NB4 (cell line): ENCODE measurements at regions not wholly inside any gene's neighbourhood (a gene's known extent, or its start where the extent isn't known, plus 50 kb on each side); places are given as distances from the start of the nearest gene placed in this dataset.

Source experiments
- DNase-seq: peaks from one replicate; pipeline ENCODE4 v3.0.0; 2010; ENCODE audit warnings: low read depth
- H3K4me3 ChIP-seq: one replicate; pipeline ENCODE4 v1.5.1; 2011; ENCODE audit warnings: mild to moderate bottlenecking, low read depth, low read length, moderate library complexity
- CTCF ChIP-seq: IDR thresholded peaks from one replicate; pipeline ENCODE4 v1.5.1; 2012; ENCODE audit warnings: low read depth, low read length
- MYC ChIP-seq: IDR thresholded peaks from 2 replicates; pipeline ENCODE4 v1.6.1; 2011; ENCODE audit warnings: low read depth, low read length
- POLR2A ChIP-seq: IDR thresholded peaks from 2 replicates; pipeline ENCODE4 v1.6.1; 2011; ENCODE audit warnings: mild to moderate bottlenecking; ENCODE audit not compliant: insufficient read length; ENCODE audit errors: extremely low read depth
- TF ChIP-seq, protein P1 (sequence below): IDR thresholded peaks from 2 replicates; pipeline ENCODE4 v1.6.1; 2011; ENCODE audit warnings: low read depth, low read length

GRCh38 chr9:91092214-91092613 lies 269.5 kb downstream of the AUH start:
- DNase-seq: no peak
- TF ChIP-seq, protein P1, sequence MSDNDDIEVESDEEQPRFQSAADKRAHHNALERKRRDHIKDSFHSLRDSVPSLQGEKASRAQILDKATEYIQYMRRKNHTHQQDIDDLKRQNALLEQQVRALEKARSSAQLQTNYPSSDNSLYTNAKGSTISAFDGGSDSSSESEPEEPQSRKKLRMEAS: no peak
- TF ChIP-seq POLR2A: no peak
- no peak for TF ChIP-seq CTCF
- no peak for TF ChIP-seq MYC
- H3K4me3 ChIP-seq: no peak overlapping the region

DNA sequence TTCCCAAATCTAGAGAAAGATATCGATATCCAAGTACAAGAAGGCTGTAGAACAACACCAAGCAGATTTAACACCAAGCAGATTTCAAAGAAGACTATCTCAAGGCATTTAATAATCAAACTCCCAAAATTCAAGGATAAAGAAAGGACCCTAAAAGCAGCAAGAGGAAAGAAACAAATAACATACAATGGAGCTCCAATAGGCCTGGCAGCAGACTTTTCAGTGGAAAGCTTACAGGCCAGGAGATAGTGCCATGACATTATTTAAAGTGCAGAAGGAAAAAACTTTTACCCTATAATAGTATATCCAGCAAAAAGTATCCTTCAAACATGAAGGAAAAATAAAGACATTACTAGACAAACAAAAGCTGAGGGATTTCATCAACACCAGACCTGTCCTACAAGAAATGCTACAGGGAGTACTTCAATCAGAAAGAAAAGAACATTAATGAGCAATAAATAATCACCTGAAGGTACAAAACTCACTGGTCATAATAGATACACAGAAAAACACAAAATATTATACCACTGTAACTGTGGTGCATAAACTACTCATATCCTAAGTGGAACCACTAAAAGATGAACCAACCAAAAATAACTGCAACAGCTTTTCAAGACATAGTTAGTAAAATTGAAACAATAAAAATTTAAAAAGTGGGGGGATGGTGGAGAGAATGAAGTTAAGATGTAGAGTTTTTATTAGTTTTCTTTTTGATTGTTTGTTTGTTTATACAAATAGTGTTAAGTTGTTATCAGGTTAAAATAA lies 267.2 kb downstream of the AUH start:
- no peak overlapping the region for H3K4me3 ChIP-seq
- no peak for TF ChIP-seq POLR2A
- TF ChIP-seq CTCF: no peak
- TF ChIP-seq, protein P1: no peak
- TF ChIP-seq MYC: no peak
- no peak for DNase-seq

DNA sequence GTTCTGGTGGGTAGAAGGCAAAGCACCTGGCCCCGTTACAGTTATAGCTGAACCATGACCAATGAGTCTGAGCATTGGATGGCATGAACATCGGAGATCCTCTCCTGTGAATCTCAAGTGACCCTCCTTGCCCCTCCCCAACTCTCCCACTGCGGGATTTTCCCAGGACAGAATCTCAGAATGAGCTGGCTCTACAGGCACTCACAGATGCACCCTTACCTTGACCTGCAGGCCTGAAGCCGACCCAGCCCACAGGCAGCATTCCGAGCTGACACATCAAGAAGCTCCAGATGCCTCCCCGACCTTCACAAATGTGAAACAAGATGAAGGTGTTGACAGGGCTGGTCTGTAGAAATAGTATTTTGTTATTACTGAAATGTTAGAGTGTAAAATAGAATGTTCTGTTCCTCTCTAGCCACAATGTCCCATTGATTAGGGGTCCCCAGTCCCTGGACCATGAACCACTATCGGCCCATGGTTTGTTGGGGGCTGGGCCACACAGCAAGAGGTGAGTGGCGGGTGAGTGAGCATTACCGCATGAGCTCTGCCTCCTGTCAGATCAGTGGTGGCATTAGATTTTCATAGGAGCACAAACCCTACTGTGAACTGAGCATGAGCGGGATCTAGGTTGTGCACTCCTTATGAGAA lies 263.4 kb downstream of the AUH start:
- DNase-seq: no peak
- no peak overlapping the region for H3K4me3 ChIP-seq
- TF ChIP-seq CTCF (no peak), MYC (no peak), POLR2A (no peak)
- TF ChIP-seq, protein P1: no peak

- TF ChIP-seq POLR2A (no peak), CTCF (no peak)
- TF ChIP-seq, protein P1: no peak
- no peak overlapping the region for H3K4me3 ChIP-seq
- DNase-seq: no peak
Measured at GRCh38 chr9:91099436-91099835, 262.3 kb downstream of the AUH start.

GRCh38 chr9:91100878-91101450 lies 260.8 kb downstream of the AUH start:
- DNase-seq: peak; percentile 8

More at GRCh38 chr9:91100878-91101450, 260.8 kb downstream of the AUH start:
- no peak overlapping the region for H3K4me3 ChIP-seq
- no peak for TF ChIP-seq POLR2A
- TF ChIP-seq CTCF: no peak
- no peak for TF ChIP-seq MYC
- TF ChIP-seq, protein P1: no peak
